Putamen (tissue), 1 donor: ENCODE measurements at regions not wholly inside any gene's neighbourhood (a gene's known extent, or its start where the extent isn't known, plus 50 kb on each side); places are given as distances from the start of the nearest gene placed in this dataset.

ENCODE experiments used
- DNase-seq: peaks from one replicate; pipeline ENCODE4 v3.0.0-alpha.2; 2016; ENCODE audit warnings: low spot score

DNA sequence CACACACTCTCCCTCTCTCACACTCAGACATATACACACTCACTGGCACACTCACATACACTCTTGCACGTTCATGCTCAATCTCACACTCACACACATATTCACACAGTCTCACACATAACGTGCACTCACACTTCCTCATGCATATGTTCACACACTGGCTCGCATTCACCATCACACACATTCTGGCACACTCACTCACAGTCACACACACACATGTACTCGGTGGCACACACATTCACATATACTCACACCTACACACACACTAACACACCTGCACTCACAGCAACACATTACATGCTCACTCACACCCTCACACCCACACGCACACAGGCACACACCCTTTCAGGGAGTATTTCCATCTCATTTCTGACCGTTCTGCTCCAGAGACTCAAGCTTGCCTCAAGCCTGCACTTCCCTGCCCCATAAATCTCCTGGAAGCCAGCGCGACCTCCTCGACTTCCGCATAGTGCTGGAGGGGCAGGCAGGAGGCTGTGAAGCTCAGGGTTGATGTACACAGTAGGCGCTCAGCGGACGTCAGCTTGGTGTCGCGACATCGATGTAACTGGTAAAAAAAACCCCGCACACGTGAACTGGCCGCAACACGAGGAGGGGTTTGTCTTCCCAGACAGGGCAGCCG is 66.7 kb upstream of the FOXF1 start:
- no peak for DNase-seq

- no peak for DNase-seq
These were observed 66.1 kb upstream of the FOXF1 start for GRCh38 chr16:86444261-86444660.

DNA sequence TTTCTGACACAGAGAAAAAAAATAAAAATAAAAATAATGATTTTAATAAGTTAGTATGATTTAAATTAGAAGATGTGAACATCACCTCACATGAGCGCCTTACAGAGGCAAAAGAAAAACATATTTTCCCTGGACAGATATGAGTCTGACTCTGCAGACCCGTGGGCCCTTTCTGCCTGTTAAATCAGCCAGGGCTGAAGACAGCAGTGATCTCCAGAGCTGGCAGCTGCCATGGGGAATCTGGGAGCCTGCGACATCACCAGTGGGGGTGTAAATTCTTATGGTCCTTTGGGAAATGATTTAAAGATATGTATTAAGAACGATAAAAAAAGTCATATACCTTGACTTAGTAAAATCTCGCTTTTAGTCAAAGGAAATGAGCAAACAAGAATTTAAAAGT is 65.7 kb upstream of the FOXF1 start:
- no peak for DNase-seq

DNA sequence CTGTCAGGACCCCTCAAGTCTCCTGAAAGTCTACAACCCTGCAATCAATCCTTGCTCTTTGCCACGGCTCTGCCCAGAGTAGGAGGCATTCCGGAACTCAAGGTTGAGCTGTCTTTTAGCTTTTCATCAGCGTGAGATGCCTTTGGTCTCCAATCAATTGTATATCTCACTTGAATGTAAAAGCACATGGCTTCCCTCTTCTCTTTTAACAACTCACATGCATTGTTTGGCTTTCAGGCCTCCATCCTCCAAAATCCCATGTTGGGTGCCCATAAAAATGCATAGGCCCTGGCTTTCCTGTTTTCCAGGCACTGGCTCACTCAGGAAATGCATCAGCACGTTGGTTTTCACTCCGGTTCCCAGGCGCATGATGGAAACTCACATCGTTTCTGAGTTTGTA is 64.0 kb upstream of the FOXF1 start:
- DNase-seq, result no peak

- no peak for DNase-seq
These were observed 63.1 kb upstream of the FOXF1 start for GRCh38 chr16:86447228-86447627.

- no peak for DNase-seq
These were observed 61.9 kb upstream of the FOXF1 start for GRCh38 chr16:86448306-86448890.

DNA sequence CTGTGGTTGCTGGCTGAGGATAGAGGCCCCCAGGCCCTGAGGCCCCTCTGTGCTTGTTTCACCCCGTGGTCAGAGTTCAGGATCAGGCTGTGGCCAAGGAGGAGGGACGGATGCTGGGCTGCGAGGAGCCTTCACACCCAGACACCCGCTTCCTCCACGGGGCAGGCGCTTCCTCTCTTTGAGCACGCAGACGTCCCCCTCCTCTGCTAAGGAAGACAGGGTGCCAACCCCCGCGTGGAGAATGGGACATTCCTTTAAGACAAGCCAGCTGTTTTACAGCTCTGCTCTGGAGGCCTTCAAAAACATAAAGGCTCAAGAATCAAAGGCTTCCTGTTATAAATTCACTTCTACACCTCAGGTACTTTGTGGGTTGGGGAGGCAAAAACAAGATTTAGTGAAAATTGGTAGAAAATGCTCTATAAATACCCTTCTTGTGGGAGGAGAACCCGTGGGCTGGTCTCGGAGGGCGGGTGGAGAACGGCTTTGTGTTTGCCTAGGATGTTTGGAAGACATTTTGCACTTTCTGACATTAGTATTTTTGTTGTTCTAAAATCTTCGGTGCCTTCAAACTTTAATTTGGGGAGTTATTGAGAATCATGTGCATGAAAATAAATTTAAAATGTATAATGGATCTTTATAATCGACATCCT is 60.8 kb upstream of the FOXF1 start:
- DNase-seq, result peak; percentile 26

GRCh38 chr16:86450691-86451090 is 59.6 kb upstream of the FOXF1 start:
- DNase-seq, result no peak

DNA sequence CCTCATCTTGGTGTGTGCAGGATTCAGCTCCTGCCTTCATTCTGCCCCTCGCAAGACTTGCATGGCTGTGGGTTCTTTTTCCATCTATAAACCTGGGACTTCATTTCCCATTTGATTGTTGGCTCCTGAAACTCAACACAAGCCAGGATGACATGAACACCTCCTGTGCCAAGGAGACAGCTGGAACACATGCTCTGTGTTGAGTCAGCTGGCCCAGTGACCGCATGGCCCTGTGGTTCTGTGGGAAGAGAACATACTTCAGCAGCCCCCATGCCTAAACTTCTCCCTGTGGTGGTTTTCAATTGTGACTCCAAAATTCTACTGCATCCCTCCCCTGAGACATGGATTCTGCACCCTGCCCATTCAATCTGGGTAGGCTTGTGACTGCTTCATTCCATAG is 57.9 kb upstream of the FOXF1 start:
- DNase-seq, result no peak

DNA sequence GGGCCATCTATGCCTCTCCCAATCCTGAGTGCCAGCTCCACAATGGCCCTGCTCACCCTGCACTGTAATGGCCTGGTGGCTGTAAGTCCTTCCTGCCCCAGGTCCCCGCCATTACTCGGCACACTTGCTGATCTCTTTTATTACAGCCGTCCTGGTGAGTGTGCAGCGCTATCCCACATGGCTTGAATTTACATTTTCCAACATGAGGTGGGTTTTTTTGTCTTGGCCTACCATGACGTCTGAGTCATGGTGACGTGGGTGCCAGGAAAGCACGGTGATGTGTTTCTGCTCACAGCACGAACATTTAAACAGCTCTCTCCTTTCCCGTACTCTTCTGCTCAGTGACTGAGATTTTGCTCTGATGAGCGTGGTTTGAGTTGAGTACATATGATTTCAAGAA is 55.2 kb upstream of the FOXF1 start:
- no peak for DNase-seq

DNA sequence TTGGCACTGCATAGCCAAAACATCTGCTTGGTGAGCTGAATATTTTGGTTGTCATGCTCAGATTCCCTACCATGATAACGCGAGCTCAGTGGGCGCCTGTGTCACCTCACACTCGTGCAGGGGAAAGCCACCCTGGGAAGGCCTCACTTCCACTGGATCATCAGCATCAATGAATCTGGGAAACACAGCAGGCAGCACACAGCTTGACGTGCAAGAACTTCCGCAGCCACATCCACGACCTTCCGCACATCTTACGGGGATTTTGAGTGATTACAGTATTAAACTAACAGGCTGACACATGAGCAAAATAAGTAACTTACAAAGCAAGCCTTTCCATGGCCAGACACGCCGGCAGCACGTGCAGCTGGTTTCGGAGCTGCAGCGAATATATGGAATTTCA is 54.7 kb upstream of the FOXF1 start:
- no peak for DNase-seq

DNA sequence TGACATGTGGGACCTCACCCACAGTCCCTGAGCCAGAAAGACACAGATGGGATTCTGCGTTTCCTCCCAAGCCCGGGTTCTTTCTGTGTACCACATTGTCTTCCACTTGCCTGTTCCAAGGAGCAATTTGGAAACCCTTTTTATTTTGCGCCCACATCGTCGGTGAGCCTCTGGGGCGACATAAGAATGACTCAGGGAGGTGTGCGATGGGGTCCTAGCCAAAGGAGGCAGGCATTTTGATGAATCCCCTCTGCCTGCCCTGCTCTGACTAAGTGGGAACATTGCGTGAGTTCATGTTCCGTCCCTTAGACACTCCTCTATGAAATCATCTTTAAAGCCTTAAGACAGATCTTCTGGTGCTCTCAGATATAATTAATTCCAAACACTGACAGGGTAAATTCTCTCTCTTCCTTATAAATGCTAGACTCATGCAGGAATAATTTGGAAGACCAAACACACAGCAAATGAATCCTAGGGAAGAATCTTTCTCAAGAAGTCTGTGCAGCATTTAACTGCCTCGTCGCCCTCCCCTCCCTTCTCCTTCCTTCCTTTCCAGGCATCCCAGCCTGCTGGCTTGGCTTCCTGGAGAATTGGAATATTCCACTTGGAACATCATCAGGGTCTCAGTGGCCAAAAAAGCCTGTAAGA is 52.7 kb upstream of the FOXF1 start:
- no peak for DNase-seq

DNA sequence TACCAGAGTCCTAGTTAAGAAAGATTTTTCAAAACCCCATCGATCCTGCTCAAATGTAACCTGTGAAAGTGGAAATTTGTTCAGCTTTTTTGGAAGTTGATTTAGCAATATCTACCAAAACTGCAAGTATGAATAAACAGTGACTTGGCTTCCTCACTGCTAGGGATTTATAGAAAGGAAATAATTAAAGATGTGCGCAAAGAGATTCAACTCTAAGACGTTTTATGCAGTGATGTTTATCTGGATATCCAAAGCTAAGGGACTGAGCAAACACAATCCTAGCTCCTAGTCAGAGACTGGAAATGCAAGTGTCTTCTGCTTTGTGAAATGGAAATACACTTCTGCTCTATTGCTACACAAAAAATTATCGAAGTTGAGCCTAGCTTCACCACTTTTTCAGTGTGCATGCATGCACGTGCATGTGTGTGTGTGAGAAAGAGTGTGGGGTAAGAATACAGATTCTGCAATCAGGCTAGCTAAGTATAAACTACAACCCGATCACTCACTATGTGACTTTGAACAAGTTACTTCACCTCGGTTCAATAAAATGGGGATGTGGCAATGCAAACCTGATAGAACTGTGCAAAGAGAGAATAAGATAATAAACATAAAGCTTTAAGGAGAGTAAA is 52.1 kb upstream of the FOXF1 start:
- no peak for DNase-seq

- no peak for DNase-seq
These were observed 51.1 kb upstream of the FOXF1 start for GRCh38 chr16:86459266-86459665.
